Fibroblast of pulmonary artery (primary cell): ENCODE measurements at regions not wholly inside any gene's neighbourhood (a gene's known extent, or its start where the extent isn't known, plus 50 kb on each side); places are given as distances from the start of the nearest gene placed in this dataset.

Experiments used
- DNase-seq: peaks from one replicate; pipeline ENCODE4 v3.0.0-alpha.2; 2010; ENCODE audit warnings: low read depth
- H3K4me3 ChIP-seq: replicated peaks from 2 replicates; pipeline ENCODE4 v1.5.1; 2011; ENCODE audit warnings: low read depth, mild to moderate bottlenecking, control low read depth, low read length, moderate library complexity
- CTCF ChIP-seq: IDR thresholded peaks from 2 replicates; pipeline ENCODE4 v1.5.1; 2011; ENCODE audit warnings: mild to moderate bottlenecking, control low read depth, low read length, inconsistent platforms; ENCODE audit errors: missing control alignments

- TF ChIP-seq CTCF = no peak
- H3K4me3 ChIP-seq = no peak overlapping the region
- no peak for DNase-seq
Measured at GRCh38 chr7:131649003-131649541, 92.6 kb upstream of the PODXL start.

GRCh38 chr7:131648491-131648890, 92.1 kb upstream of the PODXL start:
- H3K4me3 ChIP-seq = no peak overlapping the region
- TF ChIP-seq CTCF = no peak
- no peak for DNase-seq

GRCh38 chr7:131646203-131646602, 89.8 kb upstream of the PODXL start:
- no peak for DNase-seq
- no peak overlapping the region for H3K4me3 ChIP-seq
- TF ChIP-seq CTCF = no peak

- no peak for TF ChIP-seq CTCF
- DNase-seq = no peak
- H3K4me3 ChIP-seq = no peak overlapping the region
Measured at GRCh38 chr7:131642429-131642828, 86.0 kb upstream of the PODXL start.

GRCh38 chr7:131640686-131641085, 84.3 kb upstream of the PODXL start:
- TF ChIP-seq CTCF = no peak
- peak; percentile 23 for DNase-seq
- no peak overlapping the region for H3K4me3 ChIP-seq

GRCh38 chr7:131638641-131639430, 82.4 kb upstream of the PODXL start:
- no peak for TF ChIP-seq CTCF
- no peak overlapping the region for H3K4me3 ChIP-seq
- DNase-seq = no peak

- no peak for TF ChIP-seq CTCF
Measured at GRCh38 chr7:131637859-131638258, 81.4 kb upstream of the PODXL start.

More at GRCh38 chr7:131637859-131638258, 81.4 kb upstream of the PODXL start:
- DNase-seq = no peak
- H3K4me3 ChIP-seq = no peak overlapping the region
